Fibroblast of skin of right quadriceps (primary cell): ENCODE measurements at regions not wholly inside any gene's neighbourhood (a gene's known extent, or its start where the extent isn't known, plus 50 kb on each side); places are given as distances from the start of the nearest gene placed in this dataset.
"Not testable (repeated sequence)": the region's sequence is repeated elsewhere in the genome, so short reads cannot be mapped to it uniquely, and the experiment has no call there.

Experiments
- DNase-seq: peaks from one replicate; pipeline ENCODE4 v3.0.0-alpha.2; 2013

- no peak for DNase-seq
Measured at GRCh38 chr2:65589667-65590066, 157.3 kb upstream of the SPRED2 start.

- no peak for DNase-seq
Measured at GRCh38 chr2:65587779-65588178, 155.4 kb upstream of the SPRED2 start.

GRCh38 chr2:65586516-65586915 is 154.1 kb upstream of the SPRED2 start:
- DNase-seq: no peak

- no peak for DNase-seq
Measured at GRCh38 chr2:65583061-65583460, 150.7 kb upstream of the SPRED2 start.

GRCh38 chr2:65582364-65582763 is 150.0 kb upstream of the SPRED2 start:
- no peak for DNase-seq

GRCh38 chr2:65580824-65581223 is 148.4 kb upstream of the SPRED2 start:
- DNase-seq: no peak

DNA sequence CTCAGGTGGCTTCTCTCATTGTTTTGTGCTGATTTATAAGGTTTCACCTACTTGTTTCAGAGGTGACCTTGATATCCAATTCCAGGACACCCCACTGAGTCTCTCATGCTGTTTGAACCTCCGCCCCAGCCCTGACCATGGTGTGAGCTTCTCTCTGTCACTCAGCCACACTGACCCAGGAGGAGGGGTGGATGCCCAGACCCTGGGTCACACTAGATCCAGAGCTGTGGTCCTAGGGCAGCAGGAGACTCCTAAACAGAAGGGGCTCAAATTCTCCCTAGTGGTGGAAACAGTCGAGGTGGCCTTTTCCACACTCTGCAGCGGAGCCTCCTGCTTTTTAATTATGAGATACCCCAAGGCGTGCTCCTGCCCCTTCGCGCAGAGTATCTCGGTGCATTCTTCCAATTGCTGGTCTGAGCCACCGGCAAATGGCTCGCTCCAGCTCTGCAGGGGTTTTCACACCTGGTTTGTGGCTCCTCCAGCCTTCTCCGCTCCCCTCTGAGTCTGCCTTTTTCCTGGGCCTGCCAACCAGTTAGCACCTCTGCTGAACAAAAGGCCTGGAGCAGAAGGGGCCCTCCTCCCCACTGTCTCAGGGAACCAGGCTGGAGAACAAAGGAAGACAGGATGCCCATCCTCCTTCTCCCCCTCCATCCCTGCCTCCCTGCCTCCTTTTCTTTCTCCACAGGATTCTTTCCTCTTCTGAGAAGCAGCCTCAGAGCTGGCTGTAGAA is 147.3 kb upstream of the SPRED2 start:
- no peak for DNase-seq

DNA sequence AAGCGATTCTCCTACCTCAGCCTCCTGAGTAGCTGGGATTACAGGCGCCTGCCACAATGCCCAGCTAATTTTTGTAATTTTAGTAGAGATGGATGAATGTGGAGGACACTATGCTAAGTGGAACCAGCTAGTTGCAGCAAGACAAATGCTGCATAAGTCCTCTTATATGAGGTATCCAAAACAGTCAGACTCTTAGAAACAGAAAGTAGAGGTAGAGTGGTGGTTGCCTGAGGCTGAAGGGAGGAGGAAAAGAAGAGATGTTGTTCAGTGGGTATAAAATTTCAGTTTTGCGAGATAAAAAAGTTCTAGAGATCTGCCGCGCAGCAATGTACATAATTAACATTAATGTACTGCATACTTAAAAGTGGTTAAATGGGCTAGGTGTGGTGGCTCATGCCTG is 145.3 kb upstream of the SPRED2 start:
- DNase-seq: no peak

DNA sequence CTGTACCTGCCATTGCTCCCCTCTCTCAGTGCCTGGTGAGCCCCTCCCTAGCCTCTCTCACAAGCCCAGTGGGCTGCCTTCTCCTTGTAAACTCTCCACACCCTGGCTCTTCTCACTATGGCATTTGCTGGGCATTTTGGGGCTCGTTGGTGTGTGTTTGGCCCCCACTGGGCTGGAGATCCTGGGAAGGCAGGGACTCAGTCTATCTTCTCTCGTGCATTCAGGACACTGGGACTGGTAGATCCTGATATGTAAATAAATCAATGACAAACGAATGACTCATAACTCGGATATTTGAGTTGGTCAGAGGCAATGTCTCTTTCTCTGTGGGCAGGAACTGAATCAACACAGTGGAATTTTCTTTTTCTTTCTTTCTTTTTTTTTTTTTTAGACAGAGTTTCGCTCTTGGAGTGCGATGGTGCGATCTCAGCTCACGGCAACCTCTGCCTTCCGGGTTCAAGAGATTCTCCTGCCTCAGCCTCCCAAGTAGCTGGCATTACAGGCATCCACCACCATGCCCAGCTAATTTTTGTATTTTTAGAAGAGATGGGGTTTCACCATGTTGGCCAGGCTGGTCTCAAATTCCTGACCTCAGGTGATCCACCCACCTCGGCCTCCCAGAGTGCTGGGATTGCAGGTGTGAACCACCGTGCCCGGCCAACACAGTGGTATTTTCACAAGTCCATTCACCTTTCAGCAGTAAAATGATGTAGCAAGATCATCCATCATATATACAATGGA is 144.6 kb upstream of the SPRED2 start:
- peak; percentile 96 for DNase-seq

DNA sequence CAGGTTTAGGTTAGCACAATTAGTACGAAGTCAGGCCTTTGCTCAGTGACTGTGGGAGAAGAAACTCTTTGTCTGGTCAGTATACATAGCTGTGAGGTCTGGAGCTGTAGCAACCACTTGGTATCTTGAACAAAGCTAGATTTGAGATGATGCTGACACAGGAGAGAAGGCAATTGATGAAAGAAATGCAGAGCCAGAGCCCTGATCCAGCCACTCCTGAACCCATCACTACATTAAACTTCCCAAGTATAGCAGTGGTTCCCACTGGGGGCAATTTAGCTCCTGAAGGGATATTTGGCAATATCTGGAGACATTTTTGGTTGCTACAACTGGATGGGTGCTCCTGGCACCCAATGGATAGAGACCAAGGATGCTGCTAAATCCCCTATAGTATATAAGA is 143.9 kb upstream of the SPRED2 start:
- DNase-seq: no peak

GRCh38 chr2:65574993-65575392 is 142.6 kb upstream of the SPRED2 start:
- no peak for DNase-seq

- not testable (repeated sequence) for DNase-seq
Measured at GRCh38 chr2:65568656-65569440, 136.4 kb upstream of the SPRED2 start.

DNA sequence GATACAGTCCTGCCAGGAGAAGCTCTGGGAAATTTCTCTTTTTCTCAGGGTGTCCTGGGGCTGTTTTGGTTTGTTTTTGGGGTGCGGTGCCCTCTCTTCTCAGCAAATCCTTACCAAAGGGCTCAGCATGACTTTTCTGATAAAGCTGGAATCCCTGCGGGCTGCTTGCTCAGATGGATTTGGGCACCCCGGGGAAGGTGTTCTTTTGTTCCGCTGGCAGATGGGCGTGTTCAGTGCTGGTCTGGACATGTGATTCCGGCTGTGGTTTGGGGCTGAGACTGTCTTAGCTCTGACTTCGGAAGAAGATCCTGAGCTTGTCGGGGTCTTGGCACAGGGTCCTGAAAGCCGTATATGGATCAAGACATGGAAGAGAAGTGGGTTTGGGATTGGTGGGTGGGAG is 134.2 kb upstream of the SPRED2 start:
- DNase-seq: no peak

DNA sequence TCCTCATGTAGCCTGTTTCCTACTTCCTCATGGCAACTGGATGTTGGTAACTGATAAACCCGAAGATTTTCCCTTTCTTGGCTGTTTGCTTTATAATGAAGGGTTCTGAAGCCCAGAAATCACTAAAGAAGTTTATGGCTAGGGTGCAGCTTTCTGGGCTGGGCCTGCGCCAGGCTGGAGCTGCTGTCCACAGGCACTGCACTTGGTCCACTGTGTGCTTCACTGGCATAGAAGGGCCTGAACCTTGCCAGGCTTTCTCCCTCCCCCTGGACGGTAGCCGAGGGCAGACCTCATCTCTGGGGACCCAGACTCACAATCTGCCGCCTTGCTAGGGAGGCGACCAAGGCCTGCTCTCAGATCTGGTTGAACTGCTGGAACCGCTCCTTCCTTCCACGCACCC is 133.3 kb upstream of the SPRED2 start:
- DNase-seq: no peak

- no peak for DNase-seq
Measured at GRCh38 chr2:65564299-65564698, 131.9 kb upstream of the SPRED2 start.

DNA sequence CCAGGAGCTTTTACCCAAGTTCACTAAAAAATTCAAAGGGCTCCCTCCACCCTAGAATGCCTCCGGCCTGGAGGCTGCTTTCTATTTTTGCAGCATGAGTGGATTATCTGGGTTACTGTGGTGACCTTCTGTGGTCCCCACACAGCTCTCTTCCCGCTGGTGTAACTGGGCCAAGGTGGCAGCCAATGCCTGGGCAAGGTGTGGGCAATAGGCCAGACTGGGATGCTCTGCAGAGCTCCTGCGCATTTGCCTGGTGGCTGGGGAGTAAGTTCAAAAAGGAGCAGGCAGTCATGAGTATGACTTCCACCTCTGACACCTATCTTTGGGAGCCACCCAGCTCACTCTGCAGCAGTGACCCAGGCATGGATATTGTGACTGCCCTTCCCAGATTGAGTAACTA is 130.5 kb upstream of the SPRED2 start:
- no peak for DNase-seq

DNA sequence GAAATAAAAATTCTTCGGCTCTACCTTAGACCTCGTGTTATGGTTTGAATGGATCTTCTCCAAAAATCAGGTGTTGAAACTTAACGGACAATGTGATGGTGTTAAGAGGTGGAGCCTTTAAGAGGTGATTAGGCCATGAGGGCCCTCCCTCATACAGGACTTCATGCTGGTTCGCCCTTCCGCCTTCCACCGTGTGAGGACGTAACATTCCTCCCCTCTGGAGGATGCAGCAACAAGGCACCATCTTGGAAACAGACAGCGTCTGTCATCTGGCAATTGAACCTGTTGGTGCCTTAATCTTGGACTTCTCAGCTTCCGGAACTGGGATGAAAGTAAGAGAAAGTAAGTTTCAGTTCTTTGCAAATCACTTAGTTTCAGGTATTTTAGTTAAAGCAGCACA is 126.3 kb upstream of the SPRED2 start:
- DNase-seq: no peak

GRCh38 chr2:65557616-65558573 is 125.5 kb upstream of the SPRED2 start:
- no peak for DNase-seq

DNA sequence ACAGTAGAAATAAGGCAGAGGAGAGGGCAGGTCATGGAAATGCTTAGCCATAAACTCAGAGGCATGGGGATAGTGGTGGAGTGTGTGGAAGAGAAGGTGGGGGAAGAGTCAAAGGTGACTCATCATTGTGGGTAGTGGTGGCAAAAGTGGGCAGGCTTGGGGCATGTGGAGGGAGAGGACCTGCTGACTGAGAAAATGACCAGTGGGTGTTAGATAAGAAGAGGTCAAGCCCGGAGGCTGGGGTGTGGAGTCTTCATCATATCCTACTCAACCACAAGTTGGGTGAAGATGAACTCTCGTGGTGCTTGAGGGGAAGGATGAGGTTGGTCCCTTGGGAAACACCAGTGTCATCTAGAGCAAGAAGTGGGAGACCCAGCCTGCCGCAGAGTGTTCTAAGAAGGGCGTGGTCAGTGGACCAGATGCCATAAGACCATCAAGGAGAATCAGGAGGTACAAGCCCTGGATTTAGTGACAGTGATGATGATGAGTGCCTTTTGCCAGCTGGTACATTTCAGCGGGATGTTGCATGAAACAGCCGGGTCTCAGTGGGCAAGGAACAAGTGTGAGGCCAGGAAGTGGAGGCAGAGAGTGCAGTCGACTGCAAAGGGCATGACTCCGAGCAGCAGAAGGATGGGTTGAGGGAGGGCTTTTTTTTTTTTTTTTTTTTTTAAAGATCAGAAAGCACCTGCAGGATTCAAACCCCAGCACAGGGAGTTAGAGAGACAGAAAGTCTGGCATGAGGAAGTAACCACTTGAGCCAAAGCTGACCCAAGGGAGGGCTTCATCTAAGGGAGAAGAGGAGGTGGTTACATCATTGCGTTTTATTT is 122.6 kb upstream of the SPRED2 start:
- DNase-seq: no peak

GRCh38 chr2:65553504-65554074 is 121.2 kb upstream of the SPRED2 start:
- no peak for DNase-seq

- DNase-seq: no peak
Measured at GRCh38 chr2:65551528-65551927, 119.1 kb upstream of the SPRED2 start.
